ENCODE measurements at regions not wholly inside any gene's neighbourhood (a gene's known extent, or its start where the extent isn't known, plus 50 kb on each side); places are given as distances from the start of the nearest gene placed in this dataset.

- no peak for TF ChIP-seq CTCF (IDR thresholded peaks at IDR 0.05 in 8 of 11, conservative IDR thresholded peaks at IDR 0.05 in 3 of 11)
- TF ChIP-seq POLR2AphosphoS5 (IDR thresholded peaks at IDR 0.05): no peak
- TF ChIP-seq POLR2A (IDR thresholded peaks at IDR 0.05): no peak
Measured at GRCh38 chr3:3578718-3579117, 220.5 kb upstream of the LRRN1 start.
